Suprapubic skin (tissue), 3 donors: ENCODE measurements at regions not wholly inside any gene's neighbourhood (a gene's known extent, or its start where the extent isn't known, plus 50 kb on each side); places are given as distances from the start of the nearest gene placed in this dataset.

Experiments
- CTCF ChIP-seq, 2 donors: fragments of 200-600 bp in 1 of 2; fragments of 450-650 bp in 1 of 2; sonication (generic) in 1 of 2; IDR thresholded peaks; one replicate each; pipeline ENCODE4 v1.5.1; 2016 to 2019; ENCODE audit warnings: antibody characterized with exemption in 2 of 2, mild to moderate bottlenecking in 1 of 2, moderate library complexity in 1 of 2
- POLR2A ChIP-seq, 2 donors: fragments of 450-650 bp; IDR thresholded peaks; one replicate each; pipeline ENCODE4 v1.6.1; 2017; ENCODE audit warnings: antibody characterized with exemption in 2 of 2, mild to moderate bottlenecking in 2 of 2, moderate library complexity in 2 of 2

GRCh38 chr5:98519571-98519970 lies 253.9 kb upstream of the RGMB start:
- no peak for TF ChIP-seq CTCF (IDR thresholded peaks at IDR 0.05)
- TF ChIP-seq POLR2A (IDR thresholded peaks at IDR 0.05) = no peak
